ENCODE measurements at regions not wholly inside any gene's neighbourhood (a gene's known extent, or its start where the extent isn't known, plus 50 kb on each side); places are given as distances from the start of the nearest gene placed in this dataset.

- H3K4me3 Mint-ChIP-seq = no peak overlapping the region
- H3K27ac Mint-ChIP-seq = no peak overlapping the region
- H3K4me1 Mint-ChIP-seq = no peaks in the 10 kb centered on the region
- no peaks in the 10 kb centered on the region for H3K36me3 ChIP-seq (ENCODE audit: insufficient read depth, low read length)
- no peaks in the 10 kb centered on the region for H3K36me3 Mint-ChIP-seq
- H3K27me3 ChIP-seq (ENCODE audit: insufficient read depth, low read length) = no peaks in the 10 kb centered on the region
- ChIA-PET POLR2A (ENCODE audit: partially characterized antibody) (no interaction called here), CTCF (ENCODE audit: partially characterized antibody) (no interaction called here)
- peaks cover 0 to 3% of the 10 kb centered on the region in 2 donors for H3K27me3 Mint-ChIP-seq
- H3K27ac ChIP-seq (ENCODE audit: low read depth, low read length) = no peak overlapping the region
- intact Hi-C loops (cut with micrococcal nuclease) = no loop called here
- no peak for DNase-seq
- H3K4me1 ChIP-seq (ENCODE audit: insufficient read depth, low read length) = no peaks in the 10 kb centered on the region
- H3K4me3 ChIP-seq (ENCODE audit: low read length in 2 of 2) = no peak overlapping the region
- peaks cover 0 to 2% (median 0%) of the 10 kb centered on the region in 8 donors for H3K9me3 Mint-ChIP-seq
- H3K9me3 ChIP-seq (ENCODE audit: control insufficient read depth in 1 of 2, low read length in 2 of 2) = no peaks in the 10 kb centered on the region
Measured at GRCh38 chr11:19455731-19456130, 215.0 kb upstream of the E2F8 start.

- intact Hi-C loops (cut with micrococcal nuclease) = no loop called here
- Mint-ChIP-seq H3K27ac (no peak overlapping the region), H3K27me3 (peaks cover 0 to 2% of the 10 kb centered on the region in 2 donors), H3K9me3 (peaks cover 0 to 2% (median 0%) of the 10 kb centered on the region in 8 donors), H3K4me3 (no peak overlapping the region), H3K36me3 (no peaks in the 10 kb centered on the region), H3K4me1 (no peaks in the 10 kb centered on the region)
- Histone ChIP-seq H3K4me3 (ENCODE audit: low read length in 2 of 2) (no peak overlapping the region), H3K36me3 (ENCODE audit: insufficient read depth, low read length) (no peaks in the 10 kb centered on the region), H3K27ac (ENCODE audit: low read depth, low read length) (no peak overlapping the region), H3K27me3 (ENCODE audit: insufficient read depth, low read length) (no peaks in the 10 kb centered on the region), H3K4me1 (ENCODE audit: insufficient read depth, low read length) (no peaks in the 10 kb centered on the region), H3K9me3 (ENCODE audit: control insufficient read depth in 1 of 2, low read length in 2 of 2) (no peaks in the 10 kb centered on the region)
- DNase-seq = no peak
- ChIA-PET CTCF (ENCODE audit: partially characterized antibody) (no interaction called here), POLR2A (ENCODE audit: partially characterized antibody) (no interaction called here)
Measured at GRCh38 chr11:19453651-19454257, 213.0 kb upstream of the E2F8 start.

GRCh38 chr11:19451609-19452008 lies 210.9 kb upstream of the E2F8 start:
- Mint-ChIP-seq H3K27me3 (peaks cover 0 to 1% of the 10 kb centered on the region in 2 donors), H3K9me3 (peaks cover 0 to 2% (median 0%) of the 10 kb centered on the region in 8 donors), H3K4me1 (no peaks in the 10 kb centered on the region), H3K27ac (no peak overlapping the region), H3K4me3 (no peak overlapping the region), H3K36me3 (no peaks in the 10 kb centered on the region)
- Histone ChIP-seq H3K4me1 (ENCODE audit: insufficient read depth, low read length) (no peaks in the 10 kb centered on the region), H3K9me3 (ENCODE audit: control insufficient read depth in 1 of 2, low read length in 2 of 2) (no peaks in the 10 kb centered on the region), H3K36me3 (ENCODE audit: insufficient read depth, low read length) (no peaks in the 10 kb centered on the region), H3K27ac (ENCODE audit: low read depth, low read length) (no peak overlapping the region), H3K27me3 (ENCODE audit: insufficient read depth, low read length) (no peaks in the 10 kb centered on the region), H3K4me3 (ENCODE audit: low read length in 2 of 2) (no peak overlapping the region)
- POLR2A ChIA-PET (ENCODE audit: partially characterized antibody) = no interaction called here
- DNase-seq = no peak
- intact Hi-C loops (cut with micrococcal nuclease) = no loop called here
- CTCF ChIA-PET (ENCODE audit: partially characterized antibody) = no interaction called here

GRCh38 chr11:19450282-19450681 lies 209.5 kb upstream of the E2F8 start:
- intact Hi-C loops (cut with micrococcal nuclease) = no loop called here
- Histone ChIP-seq H3K4me1 (ENCODE audit: insufficient read depth, low read length) (no peaks in the 10 kb centered on the region), H3K4me3 (ENCODE audit: low read length in 2 of 2) (no peak overlapping the region), H3K9me3 (ENCODE audit: control insufficient read depth in 1 of 2, low read length in 2 of 2) (no peaks in the 10 kb centered on the region), H3K27me3 (ENCODE audit: insufficient read depth, low read length) (no peaks in the 10 kb centered on the region), H3K27ac (ENCODE audit: low read depth, low read length) (no peak overlapping the region), H3K36me3 (ENCODE audit: insufficient read depth, low read length) (no peaks in the 10 kb centered on the region)
- Mint-ChIP-seq H3K9me3 (peaks cover 0 to 2% (median 0%) of the 10 kb centered on the region in 8 donors), H3K4me3 (no peak overlapping the region), H3K27me3 (peaks cover 0 to 1% of the 10 kb centered on the region in 2 donors), H3K4me1 (no peaks in the 10 kb centered on the region), H3K27ac (no peak overlapping the region), H3K36me3 (no peaks in the 10 kb centered on the region)
- ChIA-PET POLR2A (ENCODE audit: partially characterized antibody) (no interaction called here), CTCF (ENCODE audit: partially characterized antibody) (no interaction called here)
- DNase-seq = no peak

GRCh38 chr11:19448651-19449050 lies 207.9 kb upstream of the E2F8 start:
- peaks cover 0 to 2% (median 0%) of the 10 kb centered on the region in 8 donors for H3K9me3 Mint-ChIP-seq

GRCh38 chr11:19447150-19447566 lies 206.4 kb upstream of the E2F8 start:
- H3K9me3 Mint-ChIP-seq = peaks cover 0 to 2% (median 0%) of the 10 kb centered on the region in 8 donors
- intact Hi-C loops (cut with micrococcal nuclease) = no loop called here

More at GRCh38 chr11:19448651-19449050, 207.9 kb upstream of the E2F8 start:
- Mint-ChIP-seq H3K4me3 (no peak overlapping the region), H3K4me1 (no peaks in the 10 kb centered on the region), H3K27me3 (peaks cover 2 to 3% of the 10 kb centered on the region in 2 donors), H3K36me3 (no peaks in the 10 kb centered on the region), H3K27ac (no peak overlapping the region)
- no peak for DNase-seq
- H3K27me3 ChIP-seq (ENCODE audit: insufficient read depth, low read length) = no peaks in the 10 kb centered on the region
- CTCF ChIA-PET (ENCODE audit: partially characterized antibody) = no interaction called here
- H3K9me3 ChIP-seq (ENCODE audit: control insufficient read depth in 1 of 2, low read length in 2 of 2) = no peaks in the 10 kb centered on the region
- POLR2A ChIA-PET (ENCODE audit: partially characterized antibody) = no interaction called here
- H3K4me1 ChIP-seq (ENCODE audit: insufficient read depth, low read length) = no peaks in the 10 kb centered on the region
- intact Hi-C loops (cut with micrococcal nuclease) = no loop called here
- no peaks in the 10 kb centered on the region for H3K36me3 ChIP-seq (ENCODE audit: insufficient read depth, low read length)
- no peak overlapping the region for H3K27ac ChIP-seq (ENCODE audit: low read depth, low read length)
- H3K4me3 ChIP-seq (ENCODE audit: low read length in 2 of 2) = no peak overlapping the region

GRCh38 chr11:19445771-19446170 lies 205.0 kb upstream of the E2F8 start:
- no peaks in the 10 kb centered on the region for H3K36me3 Mint-ChIP-seq
- Histone ChIP-seq H3K9me3 (ENCODE audit: control insufficient read depth in 1 of 2, low read length in 2 of 2) (no peaks in the 10 kb centered on the region), H3K27me3 (ENCODE audit: insufficient read depth, low read length) (no peaks in the 10 kb centered on the region), H3K27ac (ENCODE audit: low read depth, low read length) (no peak overlapping the region), H3K4me1 (ENCODE audit: insufficient read depth, low read length) (no peaks in the 10 kb centered on the region), H3K36me3 (ENCODE audit: insufficient read depth, low read length) (no peaks in the 10 kb centered on the region), H3K4me3 (ENCODE audit: low read length in 2 of 2) (no peak overlapping the region)
- ChIA-PET CTCF (ENCODE audit: partially characterized antibody) (no interaction called here), POLR2A (ENCODE audit: partially characterized antibody) (interaction anchor here (0.6 kb wide), 1 partner anchor 398 kb away, joined by 3 read pairs; no protein-coding TSS in a partner anchor)
- peaks cover 0 to 2% (median 0%) of the 10 kb centered on the region in 8 donors for H3K9me3 Mint-ChIP-seq
- no peak for DNase-seq
- intact Hi-C loops (cut with micrococcal nuclease) = no loop called here
- no peaks in the 10 kb centered on the region for H3K4me1 Mint-ChIP-seq
- no peak overlapping the region for H3K27ac Mint-ChIP-seq
- H3K27me3 Mint-ChIP-seq = peaks cover 5% of the 10 kb centered on the region in 2 donors
- H3K4me3 Mint-ChIP-seq = no peak overlapping the region

More at GRCh38 chr11:19447150-19447566, 206.4 kb upstream of the E2F8 start:
- Histone ChIP-seq H3K27ac (ENCODE audit: low read depth, low read length) (no peak overlapping the region), H3K4me1 (ENCODE audit: insufficient read depth, low read length) (no peaks in the 10 kb centered on the region), H3K36me3 (ENCODE audit: insufficient read depth, low read length) (no peaks in the 10 kb centered on the region), H3K9me3 (ENCODE audit: control insufficient read depth in 1 of 2, low read length in 2 of 2) (no peaks in the 10 kb centered on the region), H3K4me3 (ENCODE audit: low read length in 2 of 2) (no peak overlapping the region), H3K27me3 (ENCODE audit: insufficient read depth, low read length) (no peaks in the 10 kb centered on the region)
- Mint-ChIP-seq H3K4me1 (no peaks in the 10 kb centered on the region), H3K27ac (no peak overlapping the region), H3K4me3 (no peak overlapping the region), H3K27me3 (peaks cover 2 to 5% of the 10 kb centered on the region in 2 donors), H3K36me3 (no peaks in the 10 kb centered on the region)
- ChIA-PET POLR2A (ENCODE audit: partially characterized antibody) (no interaction called here), CTCF (ENCODE audit: partially characterized antibody) (no interaction called here)
- no peak for DNase-seq
